ENCODE measurements at regions not wholly inside any gene's neighbourhood (a gene's known extent, or its start where the extent isn't known, plus 50 kb on each side); places are given as distances from the start of the nearest gene placed in this dataset.

DNA sequence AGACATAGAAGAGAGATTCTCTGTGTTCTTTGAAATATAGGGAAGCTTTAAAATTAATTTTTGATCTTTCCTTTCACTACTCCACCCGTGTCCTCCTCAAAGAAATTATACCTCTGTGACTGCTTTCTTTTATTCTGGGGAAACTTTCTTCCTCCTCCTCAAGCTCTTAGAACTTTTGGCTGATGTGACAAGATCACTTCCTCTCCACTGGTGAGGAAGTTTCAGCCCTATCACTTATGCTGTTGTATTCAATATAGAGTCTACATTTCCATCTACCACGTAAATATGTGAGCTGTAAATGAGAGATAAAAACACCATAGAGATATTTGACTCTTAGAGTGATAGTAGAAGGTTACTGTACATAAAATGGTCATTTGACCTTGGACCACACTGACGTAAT is 141.9 kb upstream of the SASH1 start:
- no peak for TF ChIP-seq ZNF274 (IDR thresholded peaks at IDR 0.05; ENCODE audit: low read depth, low read length)
- TF ChIP-seq YY1 (IDR thresholded peaks at IDR 0.05; ENCODE audit: insufficient read depth, insufficient read length), result no peak
- no peak for TF ChIP-seq SUZ12 (IDR thresholded peaks at IDR 0.05; ENCODE audit: extremely low read depth, insufficient read depth, insufficient read length)
- no peak overlapping the region for H3K4me3 ChIP-seq (ENCODE audit: insufficient read length, low read depth)
- no peaks in the 10 kb centered on the region for H3K36me3 ChIP-seq (ENCODE audit: insufficient read depth, insufficient read length, low read length)
- DNase-seq (ENCODE audit: low read depth, low spot score), result no peak
- H3K27me3 ChIP-seq (ENCODE audit: insufficient read depth, insufficient read length), result no peaks in the 10 kb centered on the region
- no peaks in the 10 kb centered on the region for H3K4me1 ChIP-seq (ENCODE audit: insufficient read depth, insufficient read length)
- no peak overlapping the region for H3K9ac ChIP-seq (ENCODE audit: insufficient read length, low read depth)
- H3K9me3 ChIP-seq (ENCODE audit: insufficient read depth, low read length), result no peaks in the 10 kb centered on the region

DNA sequence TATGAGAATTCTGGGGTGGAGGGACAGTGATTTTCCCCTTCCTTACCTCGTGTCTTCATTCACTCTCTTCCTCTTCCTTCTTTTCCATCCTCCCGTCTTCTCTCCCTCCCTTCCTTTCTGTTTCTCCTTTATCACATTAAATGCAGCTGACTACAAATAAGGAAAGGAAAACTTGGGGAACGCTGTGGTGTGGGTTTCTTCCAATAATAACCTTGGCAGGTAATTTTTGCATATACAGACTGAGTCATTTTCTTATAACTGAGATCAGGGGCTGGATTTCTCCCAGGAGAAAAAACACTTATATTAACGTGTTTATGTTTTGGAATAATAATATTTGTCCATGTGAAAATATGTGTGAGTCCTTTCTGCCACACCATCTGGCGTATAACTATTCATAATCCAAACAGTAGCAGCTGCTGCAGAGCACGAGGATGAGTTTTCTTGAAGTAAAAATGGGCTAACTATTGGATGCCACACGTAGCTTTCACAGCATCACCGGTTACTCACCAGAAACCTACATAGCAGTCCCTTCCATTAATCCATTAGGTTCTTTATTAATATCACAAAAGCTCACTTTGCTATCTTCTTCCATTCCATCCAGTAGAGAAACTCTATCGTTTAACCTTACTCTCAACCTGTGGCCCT is 139.2 kb upstream of the SASH1 start:
- Histone ChIP-seq H3K9me3 (ENCODE audit: insufficient read depth, low read length) (no peaks in the 10 kb centered on the region), H3K36me3 (ENCODE audit: insufficient read depth, insufficient read length, low read length) (no peaks in the 10 kb centered on the region), H3K27me3 (ENCODE audit: insufficient read depth, insufficient read length) (no peaks in the 10 kb centered on the region), H3K4me1 (ENCODE audit: insufficient read depth, insufficient read length) (no peaks in the 10 kb centered on the region), H3K4me3 (ENCODE audit: insufficient read length, low read depth) (no peak overlapping the region), H3K9ac (ENCODE audit: insufficient read length, low read depth) (no peak overlapping the region)
- no peak for DNase-seq (ENCODE audit: low read depth, low spot score)
- TF ChIP-seq YY1 (IDR thresholded peaks at IDR 0.05; ENCODE audit: insufficient read depth, insufficient read length) (no peak), SUZ12 (IDR thresholded peaks at IDR 0.05; ENCODE audit: extremely low read depth, insufficient read depth, insufficient read length) (no peak), ZNF274 (IDR thresholded peaks at IDR 0.05; ENCODE audit: low read depth, low read length) (no peak)

DNA sequence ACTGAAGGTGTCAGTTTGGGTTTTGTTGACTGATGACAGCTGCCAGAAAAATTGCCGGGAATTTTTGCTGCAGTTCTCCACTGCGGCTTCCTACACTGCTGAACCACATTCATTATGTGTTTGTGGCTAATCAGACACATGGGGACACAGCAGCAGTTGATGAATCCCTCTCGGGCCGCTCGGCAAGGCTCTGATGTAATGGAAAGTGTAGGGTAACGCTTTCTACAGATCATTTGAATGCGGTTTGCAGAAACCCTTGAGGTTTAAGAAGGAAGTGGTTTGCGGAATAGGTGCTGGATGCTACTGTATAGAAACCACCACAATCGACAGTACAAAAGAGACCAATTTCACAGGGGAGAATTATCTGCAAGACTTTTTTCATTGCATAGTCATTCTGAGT is 138.7 kb upstream of the SASH1 start:
- H3K4me1 ChIP-seq (ENCODE audit: insufficient read depth, insufficient read length), result no peaks in the 10 kb centered on the region
- no peaks in the 10 kb centered on the region for H3K36me3 ChIP-seq (ENCODE audit: insufficient read depth, insufficient read length, low read length)
- DNase-seq (ENCODE audit: low read depth, low spot score), result no peak
- no peaks in the 10 kb centered on the region for H3K9me3 ChIP-seq (ENCODE audit: insufficient read depth, low read length)
- H3K27me3 ChIP-seq (ENCODE audit: insufficient read depth, insufficient read length), result no peaks in the 10 kb centered on the region
- no peak overlapping the region for H3K4me3 ChIP-seq (ENCODE audit: insufficient read length, low read depth)
- TF ChIP-seq YY1 (IDR thresholded peaks at IDR 0.05; ENCODE audit: insufficient read depth, insufficient read length) (no peak), SUZ12 (IDR thresholded peaks at IDR 0.05; ENCODE audit: extremely low read depth, insufficient read depth, insufficient read length) (no peak), ZNF274 (IDR thresholded peaks at IDR 0.05; ENCODE audit: low read depth, low read length) (no peak)
- no peak overlapping the region for H3K9ac ChIP-seq (ENCODE audit: insufficient read length, low read depth)

DNA sequence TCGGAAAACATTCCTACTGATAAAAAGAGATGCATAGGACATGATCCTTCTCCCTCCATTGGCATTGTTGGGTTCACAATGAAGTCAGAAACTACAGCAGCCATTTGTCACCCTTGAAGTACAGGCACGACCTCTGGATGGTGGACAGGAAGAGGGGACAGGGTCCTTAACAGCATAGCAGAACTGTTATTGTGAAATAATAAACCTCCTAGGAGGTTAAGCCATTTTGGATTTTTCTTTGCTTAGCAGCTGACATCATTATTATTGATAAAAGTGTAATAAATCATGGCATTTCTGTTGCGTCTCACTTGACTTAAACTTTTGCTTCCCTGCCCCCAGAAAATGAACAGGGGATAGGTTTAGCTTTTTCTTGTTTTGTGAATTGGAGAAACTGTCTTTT is 134.3 kb upstream of the SASH1 start:
- Histone ChIP-seq H3K27me3 (ENCODE audit: insufficient read depth, insufficient read length) (no peaks in the 10 kb centered on the region), H3K9me3 (ENCODE audit: insufficient read depth, low read length) (no peaks in the 10 kb centered on the region), H3K4me1 (ENCODE audit: insufficient read depth, insufficient read length) (no peaks in the 10 kb centered on the region), H3K4me3 (ENCODE audit: insufficient read length, low read depth) (no peak overlapping the region), H3K36me3 (ENCODE audit: insufficient read depth, insufficient read length, low read length) (no peaks in the 10 kb centered on the region), H3K9ac (ENCODE audit: insufficient read length, low read depth) (no peak overlapping the region)
- no peak for DNase-seq (ENCODE audit: low read depth, low spot score)
- TF ChIP-seq ZNF274 (IDR thresholded peaks at IDR 0.05; ENCODE audit: low read depth, low read length) (no peak), SUZ12 (IDR thresholded peaks at IDR 0.05; ENCODE audit: extremely low read depth, insufficient read depth, insufficient read length) (no peak), YY1 (IDR thresholded peaks at IDR 0.05; ENCODE audit: insufficient read depth, insufficient read length) (no peak)

DNA sequence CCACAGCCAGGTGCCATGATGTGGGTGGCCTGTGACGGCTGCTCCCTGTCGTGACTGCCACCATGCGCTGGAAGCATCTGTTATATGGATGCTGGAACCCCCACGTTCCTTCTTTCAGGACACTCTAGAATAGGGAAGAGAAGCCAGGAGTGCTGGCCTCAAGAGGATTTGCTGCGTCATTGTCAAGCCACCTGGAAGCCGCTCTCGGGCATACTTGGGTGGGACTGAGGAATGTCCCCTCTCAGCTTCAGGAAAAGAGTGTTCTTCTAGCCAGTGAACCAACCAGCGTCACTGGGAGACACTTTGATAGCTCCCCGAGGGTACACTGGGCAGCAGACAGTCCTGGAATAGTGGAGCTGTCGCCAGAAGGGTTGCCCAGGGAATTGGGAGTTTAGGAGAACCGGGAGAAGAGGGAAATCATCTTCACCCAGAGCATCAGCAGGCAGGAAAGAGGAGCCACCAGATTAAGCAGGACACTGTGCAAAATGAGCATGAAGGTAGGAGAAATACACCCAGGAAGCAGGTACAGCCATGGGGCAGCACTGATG is 130.8 kb upstream of the SASH1 start:
- no peaks in the 10 kb centered on the region for H3K36me3 ChIP-seq (ENCODE audit: insufficient read depth, insufficient read length, low read length)
- H3K4me3 ChIP-seq (ENCODE audit: insufficient read length, low read depth), result no peak overlapping the region
- no peak for TF ChIP-seq YY1 (IDR thresholded peaks at IDR 0.05; ENCODE audit: insufficient read depth, insufficient read length)
- TF ChIP-seq SUZ12 (IDR thresholded peaks at IDR 0.05; ENCODE audit: extremely low read depth, insufficient read depth, insufficient read length), result no peak
- TF ChIP-seq ZNF274 (IDR thresholded peaks at IDR 0.05; ENCODE audit: low read depth, low read length), result no peak
- H3K9ac ChIP-seq (ENCODE audit: insufficient read length, low read depth), result no peak overlapping the region
- H3K4me1 ChIP-seq (ENCODE audit: insufficient read depth, insufficient read length), result no peaks in the 10 kb centered on the region
- no peaks in the 10 kb centered on the region for H3K9me3 ChIP-seq (ENCODE audit: insufficient read depth, low read length)
- H3K27me3 ChIP-seq (ENCODE audit: insufficient read depth, insufficient read length), result no peaks in the 10 kb centered on the region
- no peak for DNase-seq (ENCODE audit: low read depth, low spot score)

DNA sequence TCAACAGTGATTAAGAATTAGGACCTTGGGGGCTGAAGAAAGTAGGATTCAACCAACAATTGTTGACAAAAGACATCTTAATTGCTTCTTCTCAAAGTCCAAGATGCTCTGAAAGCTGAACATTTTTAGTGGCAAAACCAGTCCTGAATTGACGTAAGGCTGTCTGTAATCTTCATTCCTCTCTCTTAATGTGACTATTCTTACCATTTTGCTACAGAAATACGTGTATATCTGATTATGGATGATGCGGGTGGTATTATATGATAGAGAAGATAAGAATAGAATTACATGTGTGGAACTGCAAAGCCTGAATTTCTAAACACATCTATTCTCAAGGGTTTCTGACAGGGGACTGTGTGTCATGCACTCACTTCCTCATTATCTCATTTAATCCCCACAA is 130.3 kb upstream of the SASH1 start:
- Histone ChIP-seq H3K27me3 (ENCODE audit: insufficient read depth, insufficient read length) (no peaks in the 10 kb centered on the region), H3K9me3 (ENCODE audit: insufficient read depth, low read length) (no peaks in the 10 kb centered on the region), H3K4me3 (ENCODE audit: insufficient read length, low read depth) (no peak overlapping the region), H3K4me1 (ENCODE audit: insufficient read depth, insufficient read length) (no peaks in the 10 kb centered on the region), H3K36me3 (ENCODE audit: insufficient read depth, insufficient read length, low read length) (no peaks in the 10 kb centered on the region), H3K9ac (ENCODE audit: insufficient read length, low read depth) (no peak overlapping the region)
- no peak for DNase-seq (ENCODE audit: low read depth, low spot score)
- no peak for TF ChIP-seq YY1 (IDR thresholded peaks at IDR 0.05; ENCODE audit: insufficient read depth, insufficient read length)
- TF ChIP-seq SUZ12 (IDR thresholded peaks at IDR 0.05; ENCODE audit: extremely low read depth, insufficient read depth, insufficient read length), result no peak
- no peak for TF ChIP-seq ZNF274 (IDR thresholded peaks at IDR 0.05; ENCODE audit: low read depth, low read length)

DNA sequence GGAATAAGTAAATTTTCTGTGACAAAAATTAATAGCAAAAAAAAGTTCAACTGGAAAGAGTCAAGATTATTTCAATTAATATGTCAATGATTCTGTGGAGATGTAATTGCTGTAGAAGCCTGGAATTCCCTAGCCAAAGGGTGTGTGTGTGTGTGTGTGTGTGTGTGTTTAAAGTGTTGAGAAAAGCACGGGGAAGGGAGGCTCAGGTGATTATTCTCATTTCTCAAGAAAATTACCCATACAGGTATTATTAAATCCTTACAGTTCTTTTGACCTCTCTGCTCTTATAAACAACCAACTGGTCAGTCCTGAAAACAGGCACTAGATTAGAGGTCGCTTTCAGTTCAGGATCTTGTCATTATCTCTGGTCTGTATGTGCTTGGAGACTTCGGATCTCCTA is 129.3 kb upstream of the SASH1 start:
- H3K4me3 ChIP-seq (ENCODE audit: insufficient read length, low read depth), result no peak overlapping the region
- no peaks in the 10 kb centered on the region for H3K9me3 ChIP-seq (ENCODE audit: insufficient read depth, low read length)
- H3K36me3 ChIP-seq (ENCODE audit: insufficient read depth, insufficient read length, low read length), result no peaks in the 10 kb centered on the region
- H3K4me1 ChIP-seq (ENCODE audit: insufficient read depth, insufficient read length), result no peaks in the 10 kb centered on the region
- no peak for DNase-seq (ENCODE audit: low read depth, low spot score)
- H3K9ac ChIP-seq (ENCODE audit: insufficient read length, low read depth), result no peak overlapping the region
- TF ChIP-seq YY1 (IDR thresholded peaks at IDR 0.05; ENCODE audit: insufficient read depth, insufficient read length) (no peak), ZNF274 (IDR thresholded peaks at IDR 0.05; ENCODE audit: low read depth, low read length) (no peak), SUZ12 (IDR thresholded peaks at IDR 0.05; ENCODE audit: extremely low read depth, insufficient read depth, insufficient read length) (no peak)
- H3K27me3 ChIP-seq (ENCODE audit: insufficient read depth, insufficient read length), result no peaks in the 10 kb centered on the region

Data from NT2/D1 (cell line).